ENCODE measurements at regions not wholly inside any gene's neighbourhood (a gene's known extent, or its start where the extent isn't known, plus 50 kb on each side); places are given as distances from the start of the nearest gene placed in this dataset.

- Histone ChIP-seq H3K4me3 (no peak overlapping the region), H3K27me3 (replicated peaks; ENCODE audit: insufficient read depth) (no peaks in the 10 kb centered on the region), H3K36me3 (no peaks in the 10 kb centered on the region), H3K9me3 (no peaks in the 10 kb centered on the region), H3K4me1 (replicated peaks) (no peaks in the 10 kb centered on the region), H3K27ac (no peak overlapping the region)
- intact Hi-C loops (cut with DNase I), result no loop called here
- TF ChIP-seq POLR2A (IDR thresholded peaks at IDR 0.05) (no peak), CTCF (IDR thresholded peaks at IDR 0.05) (no peak), POLR2AphosphoS5 (IDR thresholded peaks at IDR 0.05) (no peak)
- no peak for DNase-seq (ENCODE audit: low spot score)
- 93% methylated on average over 2 of the region's 2 CpGs for WGBS
Measured at GRCh38 chr13:79806821-79807220, 325.9 kb downstream of the NDFIP2 start.

- H3K4me1 ChIP-seq (replicated peaks), result no peaks in the 10 kb centered on the region
- H3K27me3 ChIP-seq (replicated peaks; ENCODE audit: insufficient read depth), result no peaks in the 10 kb centered on the region
- TF ChIP-seq POLR2A (IDR thresholded peaks at IDR 0.05) (no peak), CTCF (IDR thresholded peaks at IDR 0.05) (no peak), POLR2AphosphoS5 (IDR thresholded peaks at IDR 0.05) (no peak)
- intact Hi-C loops (cut with DNase I), result no loop called here
- no peak overlapping the region for H3K4me3 ChIP-seq
- no peak for DNase-seq (ENCODE audit: low spot score)
- H3K27ac ChIP-seq, result no peak overlapping the region
- 89% methylated on average over 1 of the region's 1 CpG for WGBS
- H3K36me3 ChIP-seq, result no peaks in the 10 kb centered on the region
- no peaks in the 10 kb centered on the region for H3K9me3 ChIP-seq
Measured at GRCh38 chr13:79805317-79805716, 324.4 kb downstream of the NDFIP2 start.

GRCh38 chr13:79803989-79804388, 323.0 kb downstream of the NDFIP2 start:
- no peak for DNase-seq (ENCODE audit: low spot score)
- Histone ChIP-seq H3K4me1 (replicated peaks) (no peaks in the 10 kb centered on the region), H3K36me3 (no peaks in the 10 kb centered on the region), H3K27ac (no peak overlapping the region), H3K27me3 (replicated peaks; ENCODE audit: insufficient read depth) (no peaks in the 10 kb centered on the region), H3K9me3 (no peaks in the 10 kb centered on the region), H3K4me3 (no peak overlapping the region)
- intact Hi-C loops (cut with DNase I), result no loop called here
- TF ChIP-seq POLR2A (IDR thresholded peaks at IDR 0.05) (no peak), POLR2AphosphoS5 (IDR thresholded peaks at IDR 0.05) (no peak), CTCF (IDR thresholded peaks at IDR 0.05) (no peak)
- 81% methylated on average over 4 of the region's 4 CpGs for WGBS

- intact Hi-C loops (cut with DNase I), result no loop called here
- Histone ChIP-seq H3K4me3 (no peak overlapping the region), H3K27ac (no peak overlapping the region), H3K4me1 (replicated peaks) (no peaks in the 10 kb centered on the region), H3K9me3 (no peaks in the 10 kb centered on the region), H3K36me3 (no peaks in the 10 kb centered on the region), H3K27me3 (replicated peaks; ENCODE audit: insufficient read depth) (no peaks in the 10 kb centered on the region)
- WGBS, result 96% methylated on average over 2 of the region's 2 CpGs
- TF ChIP-seq POLR2AphosphoS5 (IDR thresholded peaks at IDR 0.05) (no peak), POLR2A (IDR thresholded peaks at IDR 0.05) (no peak), CTCF (IDR thresholded peaks at IDR 0.05) (no peak)
- DNase-seq (ENCODE audit: low spot score), result no peak
Measured at GRCh38 chr13:79803296-79803695, 322.3 kb downstream of the NDFIP2 start.

- WGBS, result 88% methylated on average over 2 of the region's 2 CpGs
- Histone ChIP-seq H3K27ac (no peak overlapping the region), H3K9me3 (no peaks in the 10 kb centered on the region), H3K4me1 (replicated peaks) (no peaks in the 10 kb centered on the region), H3K4me3 (no peak overlapping the region), H3K27me3 (replicated peaks; ENCODE audit: insufficient read depth) (no peaks in the 10 kb centered on the region), H3K36me3 (no peaks in the 10 kb centered on the region)
- intact Hi-C loops (cut with DNase I), result no loop called here
- TF ChIP-seq CTCF (IDR thresholded peaks at IDR 0.05), result no peak
- no peak for TF ChIP-seq POLR2AphosphoS5 (IDR thresholded peaks at IDR 0.05)
- TF ChIP-seq POLR2A (IDR thresholded peaks at IDR 0.05), result no peak
- DNase-seq (ENCODE audit: low spot score), result no peak
Measured at GRCh38 chr13:79802389-79803085, 321.6 kb downstream of the NDFIP2 start.

All from prostate gland (tissue), 2 donors.